ENCODE measurements at regions not wholly inside any gene's neighbourhood (a gene's known extent, or its start where the extent isn't known, plus 50 kb on each side); places are given as distances from the start of the nearest gene placed in this dataset.
"Not testable (repeated sequence)": the region's sequence is repeated elsewhere in the genome, so short reads cannot be mapped to it uniquely, and the experiment has no call there.

- intact Hi-C loops (cut with DNase I): no loop called here
- no peak for DNase-seq (ENCODE audit: low spot score)
- ATAC-seq: no peak
Observed at GRCh38 chr10:2399482-2399881, 662.2 kb upstream of the ADARB2 start.

GRCh38 chr10:2392145-2392812, 655.0 kb upstream of the ADARB2 start:
- ATAC-seq: no peak
- intact Hi-C loops (cut with DNase I): no loop called here
- DNase-seq (ENCODE audit: low spot score): no peak

GRCh38 chr10:2387672-2388071, 650.3 kb upstream of the ADARB2 start:
- intact Hi-C loops (cut with DNase I): no loop called here
- DNase-seq (ENCODE audit: low spot score) (no peak), ATAC-seq (no peak)

GRCh38 chr10:2387261-2387660, 649.9 kb upstream of the ADARB2 start:
- intact Hi-C loops (cut with DNase I): no loop called here
- DNase-seq (ENCODE audit: low spot score): no peak
- no peak for ATAC-seq

GRCh38 chr10:2380218-2380617, 642.9 kb upstream of the ADARB2 start:
- no peak for DNase-seq (ENCODE audit: low spot score)
- intact Hi-C loops (cut with DNase I): no loop called here
- ATAC-seq: no peak

- intact Hi-C loops (cut with DNase I): no loop called here
- ATAC-seq: no peak
- DNase-seq (ENCODE audit: low spot score): no peak
Observed at GRCh38 chr10:2367083-2367482, 629.8 kb upstream of the ADARB2 start.

GRCh38 chr10:2366264-2366931, 629.1 kb upstream of the ADARB2 start:
- no peak for DNase-seq (ENCODE audit: low spot score)
- ATAC-seq: no peak
- intact Hi-C loops (cut with DNase I): no loop called here

- ATAC-seq (no peak), DNase-seq (ENCODE audit: low spot score) (no peak)
- intact Hi-C loops (cut with DNase I): no loop called here
Observed at GRCh38 chr10:2362331-2362730, 625.0 kb upstream of the ADARB2 start.

GRCh38 chr10:2358586-2358985, 621.3 kb upstream of the ADARB2 start:
- ATAC-seq (no peak), DNase-seq (ENCODE audit: low spot score) (no peak)
- intact Hi-C loops (cut with DNase I): no loop called here

- no peak for DNase-seq (ENCODE audit: low spot score)
- no peak for ATAC-seq
- intact Hi-C loops (cut with DNase I): no loop called here
Observed at GRCh38 chr10:2356670-2357069, 619.3 kb upstream of the ADARB2 start.

- no peak for DNase-seq (ENCODE audit: low spot score)
- ATAC-seq: no peak
- intact Hi-C loops (cut with DNase I): no loop called here
Observed at GRCh38 chr10:2351566-2351965, 614.2 kb upstream of the ADARB2 start.

- DNase-seq (ENCODE audit: low spot score): no peak
- ATAC-seq: no peak
- intact Hi-C loops (cut with DNase I): no loop called here
Observed at GRCh38 chr10:2342206-2342605, 604.9 kb upstream of the ADARB2 start.

GRCh38 chr10:2340831-2341647, 603.7 kb upstream of the ADARB2 start:
- intact Hi-C loops (cut with DNase I): no loop called here
- no peak for DNase-seq (ENCODE audit: low spot score)
- no peak for ATAC-seq

GRCh38 chr10:2335626-2336025, 598.3 kb upstream of the ADARB2 start:
- DNase-seq (ENCODE audit: low spot score) (no peak), ATAC-seq (no peak)
- intact Hi-C loops (cut with DNase I): no loop called here

- no peak for ATAC-seq
- intact Hi-C loops (cut with DNase I): no loop called here
- DNase-seq (ENCODE audit: low spot score): no peak
Observed at GRCh38 chr10:2334575-2334974, 597.2 kb upstream of the ADARB2 start.

- ATAC-seq: no peak
- intact Hi-C loops (cut with DNase I): no loop called here
- DNase-seq (ENCODE audit: low spot score): no peak
Observed at GRCh38 chr10:2329082-2329481, 591.8 kb upstream of the ADARB2 start.

GRCh38 chr10:2326411-2326810, 589.1 kb upstream of the ADARB2 start:
- ATAC-seq: no peak
- intact Hi-C loops (cut with DNase I): no loop called here

GRCh38 chr10:2315045-2315485, 577.7 kb upstream of the ADARB2 start:
- intact Hi-C loops (cut with DNase I); DNase-seq (ENCODE audit: low spot score); ATAC-seq: not testable (repeated sequence)

More at GRCh38 chr10:2326411-2326810, 589.1 kb upstream of the ADARB2 start:
- no peak for DNase-seq (ENCODE audit: low spot score)

- intact Hi-C loops (cut with DNase I): no loop called here
- no peak for DNase-seq (ENCODE audit: low spot score)
- ATAC-seq: no peak
Observed at GRCh38 chr10:2306081-2306480, 568.8 kb upstream of the ADARB2 start.

- intact Hi-C loops (cut with DNase I): no loop called here
- DNase-seq (ENCODE audit: low spot score) (no peak), ATAC-seq (no peak)
Observed at GRCh38 chr10:2303169-2303568, 565.8 kb upstream of the ADARB2 start.

Data from sciatic nerve (tissue), 2 donors.